Putamen (tissue), 1 donor: ENCODE measurements at regions not wholly inside any gene's neighbourhood (a gene's known extent, or its start where the extent isn't known, plus 50 kb on each side); places are given as distances from the start of the nearest gene placed in this dataset.

Experiments
- DNase-seq: peaks from one replicate; pipeline ENCODE4 v3.0.0-alpha.2; 2016; ENCODE audit warnings: low spot score

DNA sequence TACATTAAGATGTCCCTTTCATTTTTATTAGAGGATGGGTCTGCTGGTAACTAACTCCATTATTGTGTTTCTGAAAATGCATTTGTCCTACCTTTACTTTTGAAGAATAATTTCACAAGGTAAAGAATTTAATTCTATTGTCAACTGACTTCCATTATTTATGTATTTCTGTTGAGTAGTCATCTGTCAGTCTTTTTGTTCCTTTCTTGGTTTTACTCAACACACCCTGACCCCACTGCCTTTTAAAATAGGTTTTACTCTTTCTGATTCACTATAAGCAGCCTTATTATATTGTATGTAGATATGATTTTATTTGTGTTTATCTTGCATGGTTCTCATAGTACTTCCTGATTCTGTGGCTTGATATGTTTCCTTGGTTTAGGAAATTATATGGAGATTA lies 237.5 kb downstream of the TGFB2 start:
- DNase-seq, result no peak

DNA sequence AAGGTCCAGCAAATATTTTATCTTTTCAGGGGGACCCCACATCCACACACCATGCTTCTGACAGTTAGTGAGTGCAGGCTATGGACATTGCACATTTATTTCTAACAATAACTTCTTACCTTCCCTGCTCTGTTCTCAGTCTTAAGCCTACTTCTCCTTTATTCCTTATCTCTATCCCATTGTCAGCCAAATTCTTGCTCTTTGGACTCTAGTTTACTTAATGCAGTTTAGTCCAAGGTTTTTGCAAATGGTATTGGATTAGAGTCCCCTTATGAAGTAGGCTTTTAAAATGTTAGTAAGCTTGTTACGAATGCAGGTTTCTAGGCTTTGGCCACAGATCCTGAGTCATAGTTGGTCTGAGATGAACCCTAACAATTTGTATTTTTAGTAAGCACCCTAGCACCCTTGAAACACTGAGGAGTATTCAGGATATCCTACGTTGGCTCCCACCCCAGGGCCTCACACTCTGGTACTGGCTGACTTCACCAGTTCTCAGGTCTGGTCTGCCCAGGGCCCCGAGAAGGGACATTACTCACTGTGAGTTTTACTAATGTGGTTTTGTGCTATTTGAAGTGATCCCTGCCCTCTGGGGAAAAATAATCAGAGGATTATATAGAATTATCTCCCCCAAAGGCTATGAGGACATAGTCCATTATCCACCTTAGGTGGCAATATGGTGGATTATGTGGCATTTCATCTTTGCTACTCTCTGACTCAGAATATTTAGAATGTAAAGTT lies 239.5 kb downstream of the TGFB2 start:
- no peak for DNase-seq

DNA sequence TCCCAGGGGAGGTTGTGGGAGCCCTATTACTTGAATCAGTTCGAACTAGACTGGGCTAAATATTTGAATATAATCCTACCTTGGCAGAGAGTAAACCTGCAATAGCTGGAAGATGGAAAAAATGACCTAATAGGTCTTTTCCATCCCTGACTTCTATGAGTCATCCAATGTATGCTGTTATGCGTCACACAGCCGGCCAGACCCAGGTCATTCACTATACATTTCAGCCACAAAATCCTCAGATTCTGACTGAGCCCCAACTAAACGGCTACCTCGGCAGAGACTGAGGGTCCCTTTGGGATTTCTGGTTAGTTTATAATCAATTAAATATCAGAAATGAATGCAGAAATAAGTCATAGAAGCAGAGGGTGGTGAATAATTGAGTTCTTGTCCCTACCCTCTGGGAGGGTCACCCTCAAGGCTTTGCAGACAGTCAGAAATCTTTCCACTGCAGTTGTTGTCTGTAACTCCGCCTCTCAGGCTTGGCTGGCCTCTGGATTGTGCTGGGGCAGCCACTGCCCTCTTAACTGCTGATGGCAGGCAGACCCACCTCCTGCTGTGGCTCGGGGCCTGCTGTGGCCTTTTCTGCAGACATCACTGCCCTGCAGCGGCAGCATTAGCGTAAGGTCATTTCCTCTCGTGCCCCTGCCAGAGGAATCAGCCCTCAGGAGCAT lies 240.5 kb downstream of the TGFB2 start:
- no peak for DNase-seq

DNA sequence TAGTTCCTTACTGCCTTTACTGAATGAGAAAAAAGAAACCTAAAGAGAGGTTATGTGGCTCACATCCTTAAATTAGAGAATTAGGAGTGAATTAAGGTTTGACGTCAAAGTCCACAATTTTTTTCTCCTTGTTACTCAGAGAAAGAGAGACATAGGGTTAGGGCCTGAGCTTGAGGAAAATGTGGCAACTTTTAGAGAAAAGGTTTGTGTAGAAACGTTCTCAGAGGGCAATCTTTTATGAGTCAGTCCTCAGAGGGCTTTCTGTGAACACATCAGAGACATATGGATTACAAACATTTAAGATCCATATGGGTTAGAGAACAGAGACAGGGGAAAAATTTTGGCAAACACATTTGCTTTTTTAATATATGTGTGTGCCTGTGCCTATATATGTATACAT lies 242.8 kb downstream of the TGFB2 start:
- no peak for DNase-seq

DNA sequence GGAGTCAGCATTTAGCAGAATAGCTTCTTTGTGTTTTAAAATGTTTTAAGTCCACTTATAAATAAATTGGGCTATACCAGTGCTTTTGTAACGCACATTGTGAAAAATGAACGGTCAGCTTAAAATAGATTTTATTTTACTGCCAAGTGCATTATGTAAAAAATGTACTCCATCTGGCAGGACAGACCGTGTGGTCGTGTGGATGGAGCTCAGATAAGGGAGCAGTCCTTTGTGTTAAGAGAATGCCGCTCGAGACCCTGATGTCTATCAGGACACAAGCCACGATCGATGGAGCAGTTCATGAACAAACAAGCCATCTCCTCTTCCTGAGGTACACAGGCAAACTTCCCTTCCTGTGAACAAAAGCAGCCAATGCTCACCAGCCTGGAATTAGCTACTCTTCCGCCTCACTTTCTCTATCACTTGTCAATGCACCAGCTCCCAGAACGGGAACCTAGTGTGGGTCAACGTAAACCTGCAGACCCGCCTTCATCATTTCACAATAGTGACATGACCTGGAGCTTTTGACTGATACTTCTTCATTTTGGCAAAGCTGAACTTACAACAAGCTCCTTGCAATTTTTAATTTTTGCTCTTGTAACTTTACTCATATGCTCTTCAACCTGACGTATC lies 243.5 kb downstream of the TGFB2 start:
- no peak for DNase-seq

DNA sequence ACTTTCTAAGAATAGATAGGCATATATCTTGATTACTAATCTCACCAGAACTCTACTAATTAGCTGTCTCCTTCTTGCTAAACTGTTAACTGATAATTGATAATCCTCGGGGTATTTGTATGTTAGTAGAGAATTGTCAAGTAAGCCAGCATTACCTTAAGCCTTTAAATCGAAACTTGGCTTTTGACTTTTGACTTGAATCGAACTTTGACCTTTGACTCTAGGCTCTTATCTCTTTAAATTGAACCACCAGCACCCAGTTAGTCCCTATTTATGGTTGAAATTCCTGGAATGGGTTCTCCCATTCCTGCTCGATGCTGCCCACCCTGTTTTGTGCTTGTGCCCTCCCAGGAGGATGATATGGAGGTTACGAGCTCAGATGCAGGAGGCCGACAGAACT lies 244.4 kb downstream of the TGFB2 start:
- no peak for DNase-seq

DNA sequence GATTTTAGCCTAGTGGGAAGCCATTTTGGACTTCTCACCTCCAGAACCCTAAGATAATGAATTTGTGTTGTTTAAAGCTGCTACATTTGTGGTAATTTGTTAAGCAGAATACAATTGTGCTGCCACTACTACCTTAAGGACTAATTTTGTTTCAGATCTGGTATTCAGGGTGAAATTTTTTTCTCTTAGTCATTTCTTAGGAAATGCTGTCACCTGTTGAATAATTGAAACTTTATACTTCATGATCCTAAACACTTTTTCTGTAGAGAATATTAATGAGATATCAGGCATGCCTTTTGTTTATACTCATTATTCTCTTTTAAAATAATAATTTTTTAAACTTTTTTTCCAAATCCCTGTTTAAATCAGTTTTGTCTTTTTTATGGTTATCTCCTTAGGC lies 246.8 kb downstream of the TGFB2 start:
- DNase-seq, result no peak

DNA sequence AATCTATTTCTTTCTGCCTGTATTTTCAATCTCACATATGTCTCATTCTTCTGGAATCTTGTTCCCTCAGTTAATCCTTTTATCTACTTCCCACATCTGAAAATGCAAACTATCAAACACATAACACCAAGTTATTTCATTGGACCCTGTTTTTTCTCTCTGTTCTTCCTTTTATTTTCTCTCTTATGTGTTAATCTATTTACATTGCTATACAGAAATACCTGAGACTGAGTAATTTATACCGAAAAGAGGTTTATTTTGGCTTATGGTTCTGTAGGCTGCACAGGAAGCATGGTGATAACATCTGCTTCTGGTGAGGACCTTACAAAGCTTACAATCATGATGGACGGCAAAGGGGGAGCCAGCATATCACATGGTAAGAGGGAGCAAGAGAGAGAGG lies 247.6 kb downstream of the TGFB2 start:
- no peak for DNase-seq

DNA sequence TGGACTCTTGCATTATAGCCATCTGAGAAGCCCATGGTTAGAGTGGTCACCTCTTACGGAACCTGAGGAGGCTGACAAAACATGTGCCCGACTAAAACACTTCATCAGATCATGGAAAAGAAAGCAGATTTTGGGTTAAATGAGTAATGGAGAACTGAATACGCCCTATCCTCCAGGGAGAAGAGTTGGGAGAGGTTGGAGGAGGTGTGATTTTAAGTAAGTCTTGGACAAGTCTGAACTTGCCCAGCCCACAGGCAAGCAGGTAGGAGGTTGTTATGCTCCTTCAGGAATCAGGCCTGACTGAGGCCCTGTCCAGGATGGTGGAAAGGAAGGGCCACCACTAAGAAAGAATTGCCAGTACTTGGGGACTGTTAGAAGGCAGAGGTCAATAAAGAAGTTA lies 255.8 kb downstream of the TGFB2 start:
- no peak for DNase-seq

DNA sequence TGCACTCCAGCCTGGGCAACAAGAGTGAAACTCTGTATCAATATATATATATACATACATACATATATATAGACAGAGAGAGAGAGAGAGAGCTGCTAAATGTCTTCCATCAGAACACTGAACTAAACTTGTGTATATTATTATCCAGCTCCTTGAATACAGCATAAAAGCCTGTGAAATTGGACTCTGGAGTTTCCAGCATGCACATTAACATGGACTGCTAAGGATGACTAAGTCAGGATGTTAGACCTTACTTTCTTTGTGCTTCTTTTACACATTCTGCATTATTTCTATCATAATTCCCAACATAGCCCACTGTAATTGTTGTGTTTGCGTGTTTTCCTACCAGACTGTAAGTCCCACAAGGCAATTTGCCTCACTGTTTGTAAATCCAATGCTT lies 259.1 kb downstream of the TGFB2 start:
- DNase-seq, result no peak

DNA sequence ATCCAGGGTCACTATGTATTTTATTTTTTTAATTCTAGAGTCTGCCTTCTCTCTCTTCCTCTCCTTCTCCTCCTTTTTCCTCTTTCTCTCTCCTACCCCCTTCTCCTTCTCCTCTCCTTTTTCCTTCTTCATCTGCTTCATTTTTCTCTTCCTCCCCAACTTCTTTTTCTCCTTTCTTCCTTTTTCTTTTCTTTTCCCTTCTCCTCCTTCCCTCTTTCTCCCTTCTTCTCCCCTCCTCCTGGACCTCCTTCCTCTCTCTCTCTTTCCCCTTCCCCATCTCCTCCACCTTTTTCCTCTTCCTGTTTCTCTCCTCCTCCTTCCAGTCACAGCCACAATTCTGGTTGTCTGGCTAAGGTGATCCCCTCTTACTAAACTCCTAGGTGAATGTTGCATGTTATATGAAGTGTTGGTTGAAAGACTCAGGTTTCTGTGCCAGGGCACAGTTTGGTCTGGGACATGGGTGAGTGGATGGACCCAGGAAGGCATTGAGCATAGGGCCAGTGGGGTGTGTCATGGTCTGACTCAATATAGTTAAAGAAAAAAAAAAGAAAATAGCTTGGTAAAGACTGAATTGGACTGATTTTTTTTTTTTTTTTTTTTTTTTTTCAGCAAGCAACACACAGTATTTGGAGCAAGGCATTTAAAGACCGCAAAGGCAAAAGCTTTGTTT lies 266.9 kb downstream of the TGFB2 start:
- no peak for DNase-seq

DNA sequence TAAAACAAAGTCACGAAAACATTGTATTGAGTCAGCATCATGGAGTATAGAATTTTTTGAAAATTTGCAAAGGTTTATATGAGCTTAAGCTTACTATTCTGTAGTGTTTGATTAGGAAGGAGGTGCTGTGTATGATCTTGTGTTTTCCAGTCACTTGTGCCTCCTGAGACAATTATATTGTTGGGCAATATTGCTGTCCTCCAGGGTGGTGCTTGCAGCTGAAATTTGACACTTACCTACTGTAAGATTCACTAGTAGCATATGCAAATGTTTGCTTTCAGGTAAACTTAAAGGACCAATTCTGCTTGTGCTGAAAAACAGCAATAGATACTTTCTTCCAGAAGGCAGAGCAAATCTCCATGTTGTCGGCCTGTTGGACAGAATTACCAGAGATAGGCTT lies 268.0 kb downstream of the TGFB2 start:
- DNase-seq, result no peak

DNA sequence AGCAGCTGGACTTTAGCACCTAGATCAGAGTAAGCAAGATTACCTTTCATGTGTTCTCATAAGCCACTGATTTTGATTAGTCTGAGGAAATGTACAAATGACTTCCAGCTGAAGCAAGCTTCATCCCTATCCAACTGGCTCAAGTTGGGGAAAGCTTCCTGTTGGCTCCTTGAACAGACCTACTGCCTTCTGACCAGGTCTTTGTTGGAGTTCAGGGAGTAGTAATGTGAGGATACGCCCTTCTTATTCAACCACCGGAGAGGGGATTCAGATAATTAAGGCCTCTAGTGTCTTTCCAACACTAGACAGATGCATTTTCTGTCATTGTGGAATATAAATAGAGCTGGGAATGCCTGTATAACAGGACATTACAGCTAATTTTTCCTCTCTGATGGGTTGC lies 268.9 kb downstream of the TGFB2 start:
- DNase-seq, result no peak

DNA sequence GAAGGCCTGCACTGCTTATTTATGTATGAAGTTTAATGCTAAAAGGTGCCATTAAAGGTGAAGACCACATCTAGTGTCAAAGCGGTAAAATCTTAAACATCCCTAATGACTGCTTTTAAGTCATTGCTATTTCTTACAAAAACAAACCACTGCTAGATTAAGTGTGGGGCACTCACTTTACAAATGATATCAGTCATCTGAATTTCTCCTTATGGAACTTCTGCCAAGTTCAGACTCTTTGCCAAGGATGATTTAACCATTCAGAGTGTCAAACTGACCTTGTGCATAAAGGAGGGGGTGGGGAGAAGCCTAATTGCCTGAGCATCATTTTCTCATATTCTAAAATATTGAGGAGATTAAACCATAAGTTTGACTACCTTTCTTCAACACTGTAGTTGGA lies 271.5 kb downstream of the TGFB2 start:
- DNase-seq, result no peak

DNA sequence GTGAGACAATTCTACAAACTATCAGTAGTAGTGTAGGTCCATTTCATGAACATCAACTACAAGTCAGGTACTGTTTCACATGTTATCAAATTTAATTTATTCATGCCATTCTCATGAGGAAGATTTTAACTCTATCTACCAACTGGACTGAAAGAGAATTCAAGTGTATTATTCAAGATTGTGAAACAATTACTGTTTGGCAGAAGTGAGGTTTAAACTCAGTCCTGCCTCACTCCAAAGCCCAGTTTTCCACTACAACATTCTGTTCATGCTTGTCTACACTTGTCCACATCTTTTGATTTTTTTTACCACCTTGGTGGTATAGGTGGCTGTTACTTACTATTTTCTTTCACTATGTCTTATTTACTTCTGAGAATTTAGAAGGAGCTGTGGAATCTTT lies 272.9 kb downstream of the TGFB2 start:
- DNase-seq, result no peak

DNA sequence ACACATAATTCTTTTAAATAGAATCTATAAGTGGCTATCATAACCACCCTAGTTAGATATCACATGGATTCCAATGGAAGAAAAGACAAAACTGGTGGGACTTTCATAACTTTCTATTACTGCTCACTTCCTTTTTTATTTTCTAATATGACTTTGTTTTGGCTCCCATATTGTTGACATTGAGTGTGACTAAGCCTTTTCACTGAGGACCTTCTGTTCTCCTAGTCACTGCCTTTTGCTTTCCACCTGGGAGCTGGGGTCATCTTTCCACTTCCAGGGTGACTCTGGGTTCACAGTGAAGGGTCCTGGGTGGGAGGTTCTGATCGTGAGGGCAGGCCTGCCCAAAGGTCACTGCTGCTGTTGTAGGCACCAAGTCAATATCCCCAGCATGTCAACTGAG lies 275.8 kb downstream of the TGFB2 start:
- DNase-seq, result no peak

DNA sequence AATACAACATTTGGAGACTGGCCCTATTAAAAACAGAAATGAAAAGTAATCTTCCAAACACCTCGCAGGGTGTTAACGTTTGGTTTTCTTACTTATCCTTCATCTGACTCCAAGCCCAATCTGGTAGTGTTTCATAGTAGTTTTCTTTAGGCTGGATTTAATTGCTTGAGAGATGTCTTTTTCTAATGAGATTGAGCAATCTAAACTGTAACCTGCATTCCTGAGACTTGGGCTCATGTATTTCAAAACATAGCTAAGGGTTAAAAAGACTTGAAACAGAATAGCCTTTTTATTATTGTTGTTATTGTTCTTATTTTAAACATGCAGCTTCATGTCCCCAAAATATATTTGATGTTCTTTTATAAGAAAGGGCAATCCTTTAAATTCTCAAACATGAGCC lies 278.9 kb downstream of the TGFB2 start:
- no peak for DNase-seq

DNA sequence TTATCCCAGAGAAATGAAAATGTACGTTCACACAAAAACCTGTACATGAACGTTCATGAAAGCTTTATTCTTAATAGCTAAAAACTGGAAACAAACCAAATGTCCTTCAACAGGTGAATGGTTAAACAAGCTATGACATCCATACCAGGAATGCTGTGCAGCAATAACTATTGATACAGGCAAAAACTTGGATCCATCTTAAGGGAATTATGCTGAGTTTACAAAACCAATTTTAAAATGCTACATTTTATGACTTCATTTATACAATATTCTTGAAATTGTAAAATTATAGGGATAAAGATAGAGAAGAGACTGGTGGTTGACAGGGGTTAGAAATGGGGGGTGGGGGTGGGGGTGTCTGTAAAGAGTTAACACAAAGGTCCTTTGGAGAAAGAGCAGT lies 280.3 kb downstream of the TGFB2 start:
- no peak for DNase-seq

DNA sequence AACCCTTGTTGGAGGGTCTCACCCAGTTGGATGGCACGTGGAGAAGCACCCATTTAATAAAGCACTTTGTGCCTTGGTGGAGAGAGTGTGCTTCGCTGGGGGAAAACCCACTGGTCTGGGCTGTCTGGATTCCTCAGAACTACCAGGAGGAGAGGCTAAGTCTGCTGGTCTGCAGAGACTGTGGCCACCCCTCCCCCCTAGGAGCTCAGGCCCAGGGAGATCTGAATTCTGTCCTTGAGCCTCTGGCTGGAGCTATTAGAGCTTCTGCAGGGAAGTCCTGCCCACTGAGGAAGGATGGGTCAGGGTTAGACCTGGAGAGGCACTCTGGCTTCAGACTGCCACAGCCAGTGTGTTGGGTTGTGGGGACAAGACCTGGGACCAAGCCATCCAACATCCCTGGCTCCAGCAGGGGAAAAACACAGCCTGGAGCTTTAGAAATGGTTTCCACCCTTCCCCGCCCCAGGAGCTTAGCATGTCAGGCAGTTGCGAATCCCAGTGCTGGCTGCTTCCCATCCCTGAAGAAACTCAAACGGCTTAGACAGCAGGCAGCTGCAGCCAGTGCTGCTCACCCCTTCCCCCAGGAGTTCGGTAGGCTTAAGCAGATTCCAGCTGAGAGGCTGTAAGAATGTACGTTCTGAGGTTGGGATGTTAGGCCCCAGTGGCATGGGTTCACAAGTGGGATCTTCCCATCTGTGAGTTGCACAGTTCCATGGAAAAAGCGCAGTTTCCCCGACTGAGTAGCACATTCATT lies 288.3 kb downstream of the TGFB2 start:
- DNase-seq, result no peak

DNA sequence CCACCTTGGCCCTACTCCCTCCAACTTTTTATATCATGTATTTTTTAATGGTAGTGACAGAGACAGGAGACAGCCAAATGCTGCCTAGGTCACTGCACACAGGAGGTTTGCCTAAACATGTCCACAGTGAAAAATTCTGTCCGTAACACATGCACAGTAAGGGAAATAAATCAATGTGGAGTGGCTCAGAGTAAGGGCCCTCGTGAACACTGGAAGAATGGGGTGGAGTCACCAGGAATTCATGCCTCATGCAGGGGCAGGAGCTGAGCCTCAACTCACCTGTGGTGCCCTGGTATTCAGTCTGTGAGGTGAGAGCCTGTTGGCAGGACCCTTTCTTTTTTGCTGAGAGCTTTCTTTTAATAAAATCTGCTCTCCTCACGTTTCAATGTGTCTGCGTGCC lies 289.1 kb downstream of the TGFB2 start:
- DNase-seq, result no peak

DNA sequence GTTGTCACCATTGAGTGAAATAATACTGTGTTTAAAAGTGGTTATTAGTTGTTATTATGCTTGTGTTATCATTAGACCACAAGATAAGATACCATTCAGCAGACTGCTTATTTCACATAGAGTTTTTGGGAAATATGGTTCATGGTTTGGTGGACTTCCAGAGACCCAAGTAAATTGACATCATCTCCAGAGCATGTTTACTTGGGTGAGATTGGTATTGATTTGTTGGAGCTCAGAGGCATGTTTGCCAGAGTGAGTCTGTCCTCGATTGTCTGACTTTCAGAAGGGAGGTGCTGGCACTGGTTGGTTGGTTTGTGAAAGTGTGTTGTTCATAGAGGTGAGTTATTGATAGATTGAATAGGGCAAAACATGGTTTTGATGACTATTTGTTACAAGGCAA lies 291.4 kb downstream of the TGFB2 start:
- no peak for DNase-seq

DNA sequence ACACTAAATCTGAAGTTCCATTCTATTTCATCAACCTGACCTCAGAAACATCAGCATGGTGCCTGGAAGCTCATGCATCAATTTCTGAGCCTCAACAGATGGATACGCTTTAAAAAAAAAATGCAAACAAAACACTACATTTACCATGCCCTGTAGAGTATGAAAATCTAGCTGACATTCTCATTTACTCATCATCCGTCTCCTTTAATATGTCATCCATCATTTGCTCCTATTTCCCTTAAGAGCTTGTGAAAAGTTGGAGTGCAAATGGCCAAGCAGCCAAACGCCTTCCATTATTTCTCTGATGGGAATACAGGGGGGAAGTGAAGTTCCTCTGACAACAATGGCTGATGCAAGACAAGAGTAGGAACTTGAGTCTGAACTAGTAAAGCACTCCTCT lies 295.0 kb downstream of the TGFB2 start:
- no peak for DNase-seq
